ENCODE measurements at regions not wholly inside any gene's neighbourhood (a gene's known extent, or its start where the extent isn't known, plus 50 kb on each side); places are given as distances from the start of the nearest gene placed in this dataset.

- no peak for TF ChIP-seq POLR2A (IDR thresholded peaks at IDR 0.05; ENCODE audit: low read depth, low read length)
- no peak for TF ChIP-seq POLR2AphosphoS5 (IDR thresholded peaks at IDR 0.05; ENCODE audit: low read depth, low read length)
- TF ChIP-seq TAF1 (IDR thresholded peaks at IDR 0.05; ENCODE audit: low read depth, low read length): no peak
- no peak for TF ChIP-seq SPI1 (IDR thresholded peaks at IDR 0.05; ENCODE audit: low read depth, low read length)
Observed at GRCh38 chr10:130871406-130871805, 440.1 kb downstream of the TCERG1L start.
